ENCODE measurements at regions not wholly inside any gene's neighbourhood (a gene's known extent, or its start where the extent isn't known, plus 50 kb on each side); places are given as distances from the start of the nearest gene placed in this dataset.

- peak; percentile 58 for TF ChIP-seq CTCF (IDR thresholded peaks at IDR 0.05; ENCODE audit: low read length)
- no peak for TF ChIP-seq EZH2 (IDR thresholded peaks at IDR 0.05; ENCODE audit: borderline replicate concordance, low read length)
These were observed 122.0 kb upstream of the ATXN7L3B start for GRCh38 chr12:74415633-74416032.

All from OCI-LY1 (cell line).